DMS53 (cell line): ENCODE measurements at regions not wholly inside any gene's neighbourhood (a gene's known extent, or its start where the extent isn't known, plus 50 kb on each side); places are given as distances from the start of the nearest gene placed in this dataset.

ENCODE experiments used
- DNase-seq: peaks from one replicate; lab custom pipeline; 2025; lab: John Stamatoyannopoulos, UW

DNA sequence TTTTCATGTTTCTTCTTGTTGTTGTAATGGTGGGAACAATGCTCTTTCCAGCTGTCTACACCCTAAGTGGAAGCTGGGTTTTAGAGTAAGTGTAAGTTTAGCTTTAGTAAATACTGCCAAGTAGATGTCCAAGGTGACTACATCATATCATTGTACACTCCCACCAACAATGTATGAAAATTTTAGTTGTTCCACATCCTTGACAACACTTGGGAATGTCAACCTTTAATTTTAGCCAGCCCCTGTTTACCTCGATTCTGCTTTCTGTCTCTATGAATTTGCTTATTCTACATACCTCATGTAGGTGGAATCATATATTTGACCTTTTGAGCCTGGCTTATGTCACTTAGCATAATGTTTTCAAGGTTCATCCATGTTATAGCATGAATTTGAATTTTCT, 93.0 kb downstream of the MTPAP start:
- DNase-seq = no peak

DNA sequence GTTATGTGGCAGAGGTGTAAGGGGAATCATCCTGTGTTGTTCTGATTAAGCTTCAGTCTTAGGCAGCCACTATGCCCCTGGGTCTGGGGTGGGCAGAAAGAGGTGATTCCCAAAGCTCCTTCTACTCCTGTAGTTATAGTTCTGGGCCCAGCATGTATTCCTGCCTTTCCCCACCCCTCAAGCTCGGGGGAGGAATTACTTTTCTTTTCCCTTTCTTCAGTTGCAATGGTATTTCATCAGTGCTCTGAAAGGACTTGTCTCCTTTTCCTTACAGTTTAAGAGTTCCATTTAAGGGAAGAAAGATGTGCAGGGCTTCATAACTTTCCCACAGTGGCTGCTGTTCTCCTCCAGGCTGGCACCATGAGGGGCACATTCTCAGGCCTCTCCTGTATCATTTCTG, 94.2 kb downstream of the MTPAP start:
- DNase-seq = no peak

DNA sequence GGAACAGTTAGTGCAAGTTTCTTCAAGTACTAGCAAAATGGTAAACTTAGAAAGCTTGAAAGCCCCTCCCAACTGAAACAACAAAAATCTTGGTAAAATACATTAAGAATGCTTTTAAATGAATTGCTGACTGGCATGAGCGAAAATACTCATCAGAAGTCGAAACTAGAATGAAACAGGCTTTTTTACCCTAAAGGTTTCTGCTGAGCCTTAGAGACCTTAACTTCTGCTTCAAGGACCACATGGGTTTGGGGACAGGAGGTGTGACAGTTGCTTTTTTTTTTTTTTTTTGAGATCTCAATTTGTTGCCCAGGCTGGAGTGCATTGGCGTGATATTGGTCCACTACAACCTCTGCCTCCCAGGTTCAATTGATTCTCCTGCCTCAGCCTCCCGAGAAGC, 100.3 kb downstream of the MTPAP start:
- no peak for DNase-seq

DNA sequence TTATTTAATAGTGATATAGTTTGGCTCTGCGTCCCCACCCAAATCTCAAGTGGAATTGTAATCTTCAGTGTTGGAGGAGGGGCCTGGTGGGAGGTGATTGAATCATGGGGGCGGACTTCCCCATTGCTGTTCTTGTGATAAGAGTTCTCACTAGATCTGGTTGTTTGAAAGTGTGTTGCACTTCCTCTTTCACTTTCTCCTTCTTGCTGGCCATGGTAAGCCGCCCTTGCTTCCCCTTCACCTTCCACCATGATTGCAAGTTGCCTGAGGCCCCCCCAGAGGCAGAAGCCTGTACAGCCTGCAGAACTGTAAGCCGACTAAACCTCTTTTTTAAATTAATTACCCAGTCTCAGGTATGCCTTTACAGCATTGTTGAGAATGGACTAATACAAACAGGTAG, 101.4 kb downstream of the MTPAP start:
- DNase-seq = no peak

DNA sequence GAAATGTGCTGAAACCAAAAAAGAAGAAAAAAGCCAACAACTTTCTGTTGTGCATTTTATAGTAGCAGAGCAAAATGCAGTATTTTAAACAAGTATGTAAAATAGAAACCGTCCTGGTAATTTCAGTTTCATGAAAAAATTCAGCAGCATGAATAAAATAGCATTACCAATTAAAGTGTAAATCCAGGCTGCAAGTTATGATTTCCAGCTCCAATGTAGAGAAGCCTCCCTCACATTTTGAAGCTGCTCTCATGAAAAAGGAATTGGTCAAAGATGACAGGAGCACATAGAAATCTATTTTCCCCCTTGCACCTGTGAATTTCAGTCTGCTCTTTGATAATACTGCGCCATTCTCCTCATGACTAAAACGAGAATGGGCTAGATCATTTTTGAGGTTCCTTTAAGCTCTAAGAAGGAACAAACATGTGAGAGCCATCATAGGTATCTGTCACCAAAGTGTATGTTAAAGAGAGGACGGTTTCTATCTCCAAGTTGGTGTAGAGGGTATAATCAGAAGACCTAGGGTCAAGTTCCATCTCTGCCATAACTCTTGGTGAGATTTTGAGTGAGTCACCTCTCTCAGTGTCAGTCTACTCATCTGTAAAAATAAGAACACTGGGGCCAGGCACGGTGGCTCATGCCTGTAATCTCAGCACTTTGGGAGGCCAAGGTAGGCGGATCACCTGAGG, 107.5 kb downstream of the MTPAP start:
- no peak for DNase-seq

DNA sequence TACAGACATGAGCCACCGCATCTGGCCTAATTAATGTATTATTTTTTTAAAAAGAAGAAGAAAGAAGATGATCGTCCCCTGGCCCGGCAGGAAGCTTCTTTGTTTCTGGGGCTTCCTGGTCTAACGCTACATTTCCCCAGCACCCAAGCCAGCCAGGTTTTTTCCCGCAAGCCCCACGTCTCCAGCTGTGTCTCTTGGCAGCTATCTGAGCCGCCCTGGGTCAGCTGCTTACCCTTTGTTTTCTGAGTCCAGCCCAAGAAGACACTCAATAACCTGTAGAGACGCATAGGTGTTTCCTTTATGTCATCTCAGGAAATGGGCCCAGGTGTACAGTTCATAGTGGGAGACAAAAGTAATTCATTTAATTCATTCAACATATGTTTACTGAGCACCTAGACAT, 110.2 kb downstream of the MTPAP start:
- DNase-seq = no peak

DNA sequence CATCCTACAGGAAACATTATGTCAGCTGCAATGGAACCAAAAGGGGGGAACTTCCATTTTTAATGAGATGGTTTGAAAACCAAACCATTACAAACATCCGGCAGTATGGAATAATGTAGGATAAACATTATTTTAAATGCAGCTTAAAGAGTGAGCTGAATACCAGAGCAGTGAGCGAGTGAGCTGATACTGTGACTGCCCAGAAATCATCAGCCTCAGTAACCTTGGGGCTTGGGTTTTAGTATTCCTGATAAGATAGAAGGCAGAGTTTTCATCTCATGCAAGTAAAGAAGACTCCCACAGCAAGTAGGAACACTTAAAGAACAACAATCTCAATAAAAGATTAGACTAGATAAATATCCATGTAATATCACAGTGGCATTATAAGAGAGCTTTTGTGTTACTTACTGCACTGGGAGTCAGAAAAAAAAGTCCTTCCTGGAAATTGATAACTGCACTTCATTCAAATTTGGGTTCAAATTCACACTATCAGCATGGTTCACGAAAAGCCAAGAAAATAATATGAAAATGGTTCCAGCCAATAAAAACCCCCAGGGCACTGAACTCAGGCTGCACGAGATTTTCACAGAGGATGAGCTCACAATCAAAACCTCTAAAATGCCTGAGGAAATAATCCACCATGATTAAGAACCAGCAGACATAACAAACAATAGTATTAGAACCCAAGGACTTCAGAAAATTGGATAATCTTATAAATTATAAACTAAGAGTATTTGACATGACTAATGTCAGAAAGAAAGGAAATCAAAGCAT, 115.7 kb downstream of the MTPAP start:
- no peak for DNase-seq

DNA sequence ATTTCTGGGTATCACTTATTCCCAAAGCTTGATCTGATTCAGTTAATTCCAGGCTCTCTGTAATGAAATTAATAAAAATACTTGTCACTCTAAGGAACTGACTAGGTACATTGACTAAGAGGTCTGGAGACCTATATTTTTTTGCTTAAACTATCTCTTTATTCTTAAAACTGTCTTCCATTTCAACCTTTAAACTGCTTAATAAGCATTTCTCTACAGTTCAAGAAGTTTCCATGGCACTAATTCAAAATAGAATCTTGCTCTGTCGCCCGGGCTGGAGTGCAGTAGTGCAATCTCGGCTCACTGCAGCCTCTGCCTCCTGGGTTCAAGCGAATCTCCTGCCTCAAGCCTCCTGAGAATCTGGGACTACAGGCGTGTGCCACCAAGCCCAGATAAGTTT, 117.4 kb downstream of the MTPAP start:
- DNase-seq = no peak

DNA sequence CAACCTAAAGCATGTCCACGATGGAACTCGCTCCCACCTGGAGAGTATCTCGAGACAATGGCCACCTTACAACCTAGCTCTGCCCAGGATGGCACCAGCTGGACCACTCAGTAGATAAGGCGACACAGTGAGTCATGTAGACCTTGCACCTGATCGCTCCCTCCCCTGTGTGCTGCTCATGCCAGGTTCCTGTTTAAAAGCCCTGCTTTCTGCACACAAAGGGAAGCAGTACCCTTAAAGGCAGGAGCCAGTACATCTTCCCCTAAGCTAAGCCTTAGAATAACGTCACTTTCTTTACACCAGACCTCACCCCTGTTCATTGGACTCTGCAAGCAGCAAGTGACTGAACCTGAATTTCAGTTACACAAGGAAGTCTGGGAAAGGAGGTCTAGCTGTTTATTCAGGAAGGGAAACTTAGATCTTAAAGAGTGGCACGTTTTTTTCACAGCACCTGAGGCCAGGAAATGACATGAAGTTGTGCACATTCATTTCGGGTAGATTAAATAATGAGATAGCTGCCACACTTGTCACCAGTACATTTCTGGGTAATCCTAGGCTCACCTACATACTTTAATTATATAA, 117.9 kb downstream of the MTPAP start:
- peak; percentile 42 for DNase-seq

DNA sequence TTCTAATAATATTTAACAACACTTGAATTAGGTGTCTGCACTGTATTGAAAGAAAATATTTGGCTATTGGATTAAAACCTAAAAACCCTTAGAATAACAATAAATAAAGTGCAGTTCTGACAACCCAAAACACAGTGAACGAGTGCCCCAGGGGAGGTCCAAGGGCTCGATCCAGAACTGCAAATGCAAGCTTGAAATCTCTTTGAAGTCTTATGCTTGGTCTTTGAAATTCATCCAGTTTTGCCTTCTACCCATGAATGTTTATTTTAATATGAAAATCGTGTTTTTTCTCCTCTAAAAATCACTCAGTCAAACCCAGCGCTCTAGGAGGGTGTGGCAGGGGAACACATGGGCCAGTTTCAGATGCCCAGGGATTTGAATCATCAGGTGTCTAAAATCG, 119.5 kb downstream of the MTPAP start:
- no peak for DNase-seq

DNA sequence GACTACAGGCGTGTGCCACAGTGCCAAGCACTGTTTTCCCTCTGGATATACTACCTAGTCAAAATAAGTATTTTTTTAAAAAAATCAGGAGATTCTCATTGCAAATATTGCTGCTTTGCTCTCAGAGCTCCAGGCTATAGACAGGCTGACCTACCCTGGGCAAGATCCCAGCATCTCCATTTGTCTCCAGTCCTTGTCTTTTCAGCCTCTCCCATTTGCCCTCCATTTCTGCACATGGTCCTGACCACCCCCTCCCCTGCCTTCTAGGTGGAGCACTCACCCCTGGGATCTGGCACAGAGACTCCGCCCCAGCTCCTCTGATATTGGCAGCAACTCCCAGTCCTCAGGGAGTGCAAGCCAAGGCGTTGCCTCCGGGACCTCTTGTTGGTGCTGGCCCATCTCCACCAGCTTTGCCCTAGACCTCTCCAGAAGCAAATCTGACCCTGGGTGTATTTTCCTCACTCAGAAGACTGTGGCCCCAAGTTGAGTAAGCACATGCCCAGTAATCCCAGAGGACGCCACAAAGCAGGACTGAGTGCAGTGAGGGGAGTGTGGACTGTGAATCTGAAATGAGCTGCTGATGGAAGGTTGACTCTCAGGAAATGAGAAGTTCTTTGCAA, 120.6 kb downstream of the MTPAP start:
- no peak for DNase-seq

DNA sequence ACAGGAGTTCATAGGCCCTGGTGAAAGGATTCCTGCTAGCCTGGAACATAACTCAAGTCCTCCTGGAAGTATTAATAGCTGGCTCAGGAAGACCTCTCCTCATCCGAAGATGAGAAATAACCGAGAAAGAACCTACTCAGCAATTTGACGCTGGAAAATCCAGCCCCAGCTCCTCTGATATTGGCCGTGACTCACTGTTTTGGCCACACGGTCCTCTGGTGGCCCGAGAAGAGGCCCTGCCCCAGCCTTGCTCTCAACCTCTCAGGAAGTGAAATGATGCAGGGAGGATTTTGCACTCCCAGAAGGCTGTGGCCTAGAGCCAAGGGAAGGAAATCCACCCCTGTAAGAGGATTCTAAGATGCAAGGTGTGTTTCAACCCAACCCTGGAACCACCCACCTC, 121.6 kb downstream of the MTPAP start:
- no peak for DNase-seq

DNA sequence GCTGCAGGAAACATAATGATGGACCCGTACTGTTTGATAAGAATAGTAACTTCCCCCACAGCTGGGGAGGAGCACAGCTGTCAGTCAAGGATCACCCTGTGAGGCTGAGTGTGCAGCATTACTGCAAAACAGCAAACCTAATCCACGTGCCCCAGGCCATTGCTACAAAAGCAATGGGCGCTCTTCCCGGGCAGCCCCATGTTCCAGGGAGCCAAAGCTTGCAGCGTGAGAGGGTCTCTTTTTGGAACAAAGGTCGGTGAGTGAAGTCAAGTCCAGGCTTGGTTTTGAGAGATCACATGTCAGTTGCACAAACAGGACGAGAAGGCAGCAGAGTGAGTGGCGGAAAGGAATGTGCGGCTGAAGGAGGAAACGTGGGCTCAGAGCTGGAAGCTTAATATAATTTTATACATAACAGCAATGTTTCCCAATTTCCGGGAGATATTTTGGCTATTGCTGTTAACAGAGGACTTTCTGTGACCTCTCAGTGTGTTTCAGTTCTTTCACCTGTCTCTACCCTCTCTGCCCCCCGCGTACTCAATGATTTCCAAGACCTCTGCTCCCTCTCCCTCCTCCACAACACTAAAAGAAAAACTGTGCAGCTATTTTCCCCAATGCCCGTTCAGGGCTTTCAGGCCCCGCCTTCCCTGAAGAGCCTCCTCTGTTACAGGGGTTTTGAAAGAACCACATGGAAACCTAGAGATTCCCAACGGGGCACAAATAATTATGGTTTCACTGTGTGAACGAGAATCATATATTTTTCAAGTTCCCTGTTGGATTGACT, 128.9 kb downstream of the MTPAP start:
- DNase-seq = peak; percentile 79

DNA sequence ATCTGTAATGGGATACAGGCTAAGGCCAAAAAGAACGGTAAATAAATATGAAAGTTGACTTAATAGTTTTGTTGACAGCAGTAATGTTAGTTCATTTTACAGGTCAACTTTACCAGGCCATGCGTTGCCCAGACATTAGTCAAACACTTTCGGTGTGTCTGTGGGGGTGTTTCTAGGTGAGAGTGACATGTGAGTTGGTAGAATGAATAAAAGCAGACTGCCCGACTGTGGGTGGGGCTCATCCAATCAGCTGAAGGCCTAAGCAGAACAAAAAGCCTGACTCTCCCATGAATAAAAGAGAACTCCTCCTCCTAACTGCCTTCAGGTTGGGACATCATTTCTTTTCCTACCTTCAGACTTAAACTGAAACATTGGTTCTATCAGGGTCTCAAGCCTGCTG, 132.3 kb downstream of the MTPAP start:
- DNase-seq = no peak

DNA sequence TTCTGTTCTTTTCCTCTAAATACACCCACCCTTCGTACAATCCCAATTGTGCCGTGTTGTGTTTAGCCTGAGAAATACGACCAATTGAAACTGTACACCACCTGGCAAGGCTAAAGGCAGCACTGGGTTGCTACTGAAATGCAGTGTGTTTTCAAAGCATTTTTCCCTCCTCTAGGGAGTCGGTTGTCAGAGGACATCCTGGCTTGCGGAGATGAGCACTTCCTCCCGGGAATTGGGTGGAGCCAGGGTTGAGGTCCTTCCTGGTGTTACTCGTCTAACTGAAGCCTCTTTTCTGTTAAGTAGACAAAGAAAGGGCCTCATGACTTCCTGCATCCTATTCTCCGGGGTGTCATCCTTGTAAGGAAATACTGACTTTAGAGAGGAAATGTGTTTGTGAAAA, 133.5 kb downstream of the MTPAP start:
- no peak for DNase-seq

DNA sequence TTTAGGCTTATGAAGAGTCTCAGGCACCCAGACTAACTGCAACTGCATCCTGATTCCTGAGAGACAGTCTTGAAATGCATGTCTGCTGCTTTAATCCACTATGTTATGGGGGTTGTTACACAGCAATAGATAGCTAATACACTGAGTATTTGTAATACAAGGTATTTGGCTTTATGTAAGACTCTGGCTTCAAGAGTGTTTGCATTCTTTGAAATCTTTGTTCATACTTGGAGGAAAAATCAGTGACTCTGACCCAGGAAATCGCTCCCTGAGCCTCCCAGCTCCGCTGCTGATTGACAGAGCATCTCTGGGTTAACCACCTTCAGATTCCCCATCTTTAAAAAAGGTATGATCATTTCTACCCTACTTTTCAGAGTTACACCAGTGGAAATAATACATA, 133.9 kb downstream of the MTPAP start:
- no peak for DNase-seq

DNA sequence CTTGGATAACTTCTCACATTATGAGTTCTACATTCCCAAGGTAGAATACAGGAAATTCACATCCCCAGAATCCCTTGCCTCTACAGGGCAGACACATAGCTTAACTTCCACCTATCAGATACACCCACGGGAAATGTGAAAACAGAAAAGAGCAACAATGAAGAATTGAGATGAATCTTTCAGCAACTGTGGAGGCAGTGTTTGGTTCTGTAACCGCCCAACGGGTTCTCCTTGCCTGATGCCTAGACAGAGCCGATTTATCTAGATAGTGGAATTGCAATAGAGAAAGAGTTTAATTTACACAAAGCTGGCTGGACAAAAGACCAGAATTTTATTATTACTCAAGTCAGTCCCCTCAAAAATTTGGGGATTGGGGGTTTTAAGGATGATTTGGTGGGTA, 138.8 kb downstream of the MTPAP start:
- DNase-seq = no peak

DNA sequence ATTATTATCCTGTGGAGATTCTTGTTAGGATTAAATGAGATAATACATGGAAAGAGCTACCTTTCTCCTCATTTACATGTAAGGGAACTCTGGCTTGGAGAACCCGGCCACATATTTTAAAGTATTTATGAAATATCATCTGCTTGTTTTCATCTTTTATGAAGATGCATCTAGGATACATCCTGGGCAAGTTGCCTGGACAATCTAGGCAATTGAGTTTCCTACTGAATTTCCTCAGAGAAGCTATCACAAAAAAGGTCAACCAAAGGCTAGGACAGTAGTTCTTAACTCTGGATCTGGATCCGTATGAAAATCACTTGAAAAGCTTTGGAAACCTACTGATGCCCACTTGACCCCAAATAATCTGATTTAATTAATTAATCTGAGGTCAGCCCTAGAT, 140.7 kb downstream of the MTPAP start:
- no peak for DNase-seq

DNA sequence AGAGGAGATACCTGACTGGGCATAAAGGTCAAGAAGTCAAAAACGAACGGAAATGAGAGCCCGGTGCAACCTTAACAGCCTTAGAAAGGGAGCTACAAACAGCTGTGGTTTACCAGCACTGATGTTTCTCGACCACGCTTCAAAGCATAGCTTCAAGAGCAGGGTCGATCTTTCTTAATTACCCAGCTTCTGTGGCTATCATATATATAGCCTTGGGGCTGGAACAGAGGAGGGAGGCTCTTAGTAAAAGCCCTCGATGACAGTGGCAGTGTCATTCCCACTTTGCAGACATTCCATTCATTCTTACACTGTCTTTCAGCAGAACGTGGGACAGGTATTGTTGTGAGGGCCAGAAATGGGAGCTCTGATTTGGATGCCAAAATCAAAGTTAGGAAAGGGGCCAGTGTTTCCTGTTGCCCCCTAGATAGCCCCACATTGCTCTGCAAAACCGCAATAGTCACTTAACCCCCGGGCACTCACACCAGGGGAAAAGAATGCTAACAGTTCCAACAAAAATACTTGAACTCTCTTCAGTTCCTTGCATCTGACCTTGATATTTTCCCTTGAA, 141.5 kb downstream of the MTPAP start:
- no peak for DNase-seq

DNA sequence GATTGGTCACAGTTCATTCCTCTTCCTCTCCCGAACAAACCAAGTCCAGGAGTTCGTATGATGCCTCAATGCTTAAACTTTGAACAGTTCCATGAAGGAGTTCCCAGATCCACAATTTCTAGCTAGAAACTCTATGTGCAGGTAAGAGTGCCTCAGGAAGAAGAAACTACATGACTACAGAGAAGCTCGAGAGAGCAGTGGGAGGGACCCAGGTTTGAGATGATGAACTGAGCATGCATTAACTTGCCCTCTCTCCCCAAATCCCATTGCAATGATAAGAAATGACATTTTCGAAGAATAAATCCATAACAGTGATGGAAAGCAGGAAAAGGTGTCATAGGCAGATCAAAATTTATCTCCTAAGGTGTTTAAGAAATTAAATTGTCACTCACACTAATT, 140.6 kb upstream of the JCAD start:
- no peak for DNase-seq

DNA sequence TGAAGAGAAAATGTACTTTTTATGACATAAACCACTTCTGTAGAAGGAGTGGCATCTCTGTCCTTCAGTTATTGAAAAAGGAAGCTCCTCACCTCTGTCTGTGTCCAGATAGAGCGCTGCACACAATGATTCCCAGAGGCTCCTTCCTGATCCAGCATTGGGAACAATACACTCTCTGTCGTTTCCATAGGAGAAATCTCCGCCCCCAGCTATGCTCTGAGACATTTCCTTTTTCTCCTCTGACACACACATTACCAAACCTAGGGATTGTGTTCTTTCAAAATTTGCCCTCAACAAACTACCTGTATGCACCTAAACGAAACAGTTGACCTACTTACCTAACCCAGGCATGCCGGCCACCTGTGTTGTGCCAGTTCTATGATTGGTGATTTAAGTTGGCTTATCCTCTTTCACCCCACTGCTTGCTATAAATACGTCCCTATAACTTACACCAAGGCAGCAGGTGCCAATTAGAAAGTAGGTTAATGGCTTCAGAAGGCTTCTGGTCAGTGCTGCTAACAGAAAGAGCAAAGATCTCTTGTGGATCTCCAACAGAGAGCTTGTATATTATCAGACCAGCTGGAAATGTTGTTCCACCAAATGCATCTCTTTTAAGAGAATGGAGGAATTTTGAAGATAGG, 140.1 kb upstream of the JCAD start:
- no peak for DNase-seq
